Effector CD4-positive, alpha-beta T cell (primary cell): ENCODE measurements at regions not wholly inside any gene's neighbourhood (a gene's known extent, or its start where the extent isn't known, plus 50 kb on each side); places are given as distances from the start of the nearest gene placed in this dataset.

Experiments
- DNase-seq: peaks from one replicate; pipeline ENCODE4 v3.0.0-alpha.2; 2020

GRCh38 chr14:59075506-59075905 is 113.0 kb upstream of the DAAM1 start:
- no peak for DNase-seq

- no peak for DNase-seq
Observed at GRCh38 chr14:59081720-59082119, 106.7 kb upstream of the DAAM1 start.

GRCh38 chr14:59085207-59085739 is 103.2 kb upstream of the DAAM1 start:
- no peak for DNase-seq

- DNase-seq = no peak
Observed at GRCh38 chr14:59086241-59086882, 102.1 kb upstream of the DAAM1 start.

GRCh38 chr14:59087240-59087639 is 101.2 kb upstream of the DAAM1 start:
- DNase-seq = no peak

GRCh38 chr14:59087711-59088110 is 100.8 kb upstream of the DAAM1 start:
- no peak for DNase-seq

GRCh38 chr14:59090572-59090971 is 97.9 kb upstream of the DAAM1 start:
- no peak for DNase-seq

GRCh38 chr14:59091404-59091803 is 97.1 kb upstream of the DAAM1 start:
- DNase-seq = no peak

- no peak for DNase-seq
Observed at GRCh38 chr14:59091976-59092375, 96.5 kb upstream of the DAAM1 start.

- DNase-seq = no peak
Observed at GRCh38 chr14:59093902-59094301, 94.6 kb upstream of the DAAM1 start.

- no peak for DNase-seq
Observed at GRCh38 chr14:59096303-59096702, 92.2 kb upstream of the DAAM1 start.

GRCh38 chr14:59097681-59098080 is 90.8 kb upstream of the DAAM1 start:
- no peak for DNase-seq

- DNase-seq = no peak
Observed at GRCh38 chr14:59098377-59098776, 90.1 kb upstream of the DAAM1 start.

- DNase-seq = no peak
Observed at GRCh38 chr14:59100205-59100604, 88.3 kb upstream of the DAAM1 start.

GRCh38 chr14:59101476-59101875 is 87.0 kb upstream of the DAAM1 start:
- no peak for DNase-seq

GRCh38 chr14:59103396-59103795 is 85.1 kb upstream of the DAAM1 start:
- no peak for DNase-seq

- DNase-seq = no peak
Observed at GRCh38 chr14:59107819-59108218, 80.6 kb upstream of the DAAM1 start.

GRCh38 chr14:59116984-59117415 is 71.5 kb upstream of the DAAM1 start:
- no peak for DNase-seq

GRCh38 chr14:59117754-59118528 is 70.5 kb upstream of the DAAM1 start:
- DNase-seq = no peak

- no peak for DNase-seq
Observed at GRCh38 chr14:59120921-59121320, 67.5 kb upstream of the DAAM1 start.

GRCh38 chr14:59123531-59123930 is 64.9 kb upstream of the DAAM1 start:
- DNase-seq = no peak

GRCh38 chr14:59123975-59124374 is 64.5 kb upstream of the DAAM1 start:
- DNase-seq = no peak

- DNase-seq = no peak
Observed at GRCh38 chr14:59125156-59125555, 63.3 kb upstream of the DAAM1 start.

GRCh38 chr14:59126714-59127436 is 61.6 kb upstream of the DAAM1 start:
- peak; percentile 20 for DNase-seq
